Loucy (cell line): ENCODE measurements at regions not wholly inside any gene's neighbourhood (a gene's known extent, or its start where the extent isn't known, plus 50 kb on each side); places are given as distances from the start of the nearest gene placed in this dataset.
"Not testable (repeated sequence)": the region's sequence is repeated elsewhere in the genome, so short reads cannot be mapped to it uniquely, and the experiment has no call there.

Experiments used
- H2AFZ ChIP-seq: fragments of 200-600 bp; sonication (generic); 2 replicates; pipeline ENCODE4 v1.6.0; 2016; ENCODE audit warnings: antibody characterized with exemption, mild to moderate bottlenecking, low read length, moderate library complexity
- H3F3A ChIP-seq: fragments of 200-600 bp; 2 replicates; pipeline ENCODE4 v1.6.0; 2016; ENCODE audit warnings: antibody characterized with exemption, low read depth, mild to moderate bottlenecking
- H3K27me3 ChIP-seq: fragments of 200-600 bp; sonication (generic); 2 replicates; pipeline ENCODE4 v1.6.1; 2014; ENCODE audit warnings: low read length, mild to moderate bottlenecking; ENCODE audit not compliant: insufficient read depth, poor library complexity, severe bottlenecking
- H3K36me3 ChIP-seq: fragments of 200-600 bp; sonication (generic); 2 replicates; pipeline ENCODE4 v1.6.1; 2016; ENCODE audit warnings: low read length; ENCODE audit not compliant: insufficient read depth
- H3K4me1 ChIP-seq: fragments of 200-600 bp; sonication (generic); 2 replicates; pipeline ENCODE4 v1.5.1; 2014; ENCODE audit warnings: low read length, mild to moderate bottlenecking; ENCODE audit not compliant: insufficient read depth, poor library complexity, severe bottlenecking
- H3K4me2 ChIP-seq: fragments of 200-600 bp; sonication (generic); 2 replicates; pipeline ENCODE4 v1.6.0; 2014; ENCODE audit warnings: antibody characterized with exemption, low read length, low read depth, mild to moderate bottlenecking; ENCODE audit not compliant: poor library complexity, severe bottlenecking
- H3K4me3 ChIP-seq: fragments of 200-600 bp; sonication (generic); 2 replicates; pipeline ENCODE4 v1.5.1; 2014; ENCODE audit warnings: low read length, mild to moderate bottlenecking, mixed read lengths; ENCODE audit not compliant: poor library complexity, severe bottlenecking
- H3K79me2 ChIP-seq: fragments of 200-600 bp; sonication (generic); 2 replicates; pipeline ENCODE4 v1.6.1; 2014; ENCODE audit warnings: low read length; ENCODE audit not compliant: insufficient read depth
- H3K9ac ChIP-seq: fragments of 200-600 bp; sonication (generic); 2 replicates; pipeline ENCODE4 v1.6.0; 2014; ENCODE audit warnings: mild to moderate bottlenecking, low read depth, low read length, moderate library complexity; ENCODE audit not compliant: poor library complexity, severe bottlenecking
- H3K9me2 ChIP-seq: fragments of 200-600 bp; sonication (generic); replicated peaks from 2 replicates; pipeline ENCODE4 v1.6.1; 2016; ENCODE audit warnings: low read depth, low read length, mixed read lengths
- H3K9me3 ChIP-seq: fragments of 200-600 bp; sonication (generic); 2 replicates; pipeline ENCODE4 v1.6.1; 2014; ENCODE audit warnings: mild to moderate bottlenecking, antibody characterized with exemption, low read length, low read depth; ENCODE audit not compliant: insufficient read depth
- H4K20me1 ChIP-seq: fragments of 200-600 bp; sonication (generic); 2 replicates; pipeline ENCODE4 v1.6.0; 2014; ENCODE audit warnings: antibody characterized with exemption, low read length, mild to moderate bottlenecking; ENCODE audit not compliant: insufficient read depth, poor library complexity, severe bottlenecking
- EZH2phosphoT487 ChIP-seq: fragments of 200-600 bp; IDR thresholded peaks from 2 replicates; pipeline ENCODE4 v1.6.1; 2018; ENCODE audit warnings: antibody characterized with exemption, mild to moderate bottlenecking, moderate library complexity, borderline replicate concordance
- TF ChIP-seq, protein P1 (sequence below): fragments of 200-600 bp; sonication (generic); conservative IDR thresholded peaks from 2 replicates; pipeline ENCODE4 v1.5.1; 2014; ENCODE audit warnings: mild to moderate bottlenecking, antibody characterized with exemption, low read length

DNA sequence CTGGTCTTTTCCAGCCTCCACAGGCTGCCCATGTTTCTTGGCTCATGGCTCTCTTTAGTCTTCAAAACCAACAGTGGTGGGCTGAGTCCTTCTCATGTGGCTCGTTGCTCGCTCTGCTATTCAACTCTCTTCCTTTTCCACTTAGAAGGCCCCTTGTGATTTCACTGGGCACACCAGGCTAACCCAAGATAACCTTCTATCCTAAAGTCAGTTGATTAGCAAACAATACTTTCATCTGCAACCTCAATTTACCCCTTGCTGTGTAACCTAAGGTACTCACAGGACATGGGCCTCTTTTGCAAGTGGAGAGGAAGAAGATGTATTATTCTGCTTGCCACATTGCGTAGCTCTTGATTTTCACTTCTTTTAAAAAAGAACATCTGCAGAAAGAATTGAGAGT, 79.6 kb downstream of the UTRN start:
- H3F3A ChIP-seq: no peaks in the 10 kb centered on the region
- H2AFZ ChIP-seq: no peak overlapping the region
- H3K9me3 ChIP-seq: peaks cover 7% of the 10 kb centered on the region; the same call in 1 of the 2 replicates
- peaks cover 95% of the 10 kb centered on the region for H3K79me2 ChIP-seq
- H3K4me3 ChIP-seq: no peak overlapping the region
- H3K36me3 ChIP-seq: peaks cover 8% of the 10 kb centered on the region
- H3K4me2 ChIP-seq: peak overlapping the region; percentile 17
- H3K9ac ChIP-seq: no peak overlapping the region
- no peaks in the 10 kb centered on the region for H3K27me3 ChIP-seq
- peaks cover 34% of the 10 kb centered on the region for H3K4me1 ChIP-seq
- TF ChIP-seq, protein P1, sequence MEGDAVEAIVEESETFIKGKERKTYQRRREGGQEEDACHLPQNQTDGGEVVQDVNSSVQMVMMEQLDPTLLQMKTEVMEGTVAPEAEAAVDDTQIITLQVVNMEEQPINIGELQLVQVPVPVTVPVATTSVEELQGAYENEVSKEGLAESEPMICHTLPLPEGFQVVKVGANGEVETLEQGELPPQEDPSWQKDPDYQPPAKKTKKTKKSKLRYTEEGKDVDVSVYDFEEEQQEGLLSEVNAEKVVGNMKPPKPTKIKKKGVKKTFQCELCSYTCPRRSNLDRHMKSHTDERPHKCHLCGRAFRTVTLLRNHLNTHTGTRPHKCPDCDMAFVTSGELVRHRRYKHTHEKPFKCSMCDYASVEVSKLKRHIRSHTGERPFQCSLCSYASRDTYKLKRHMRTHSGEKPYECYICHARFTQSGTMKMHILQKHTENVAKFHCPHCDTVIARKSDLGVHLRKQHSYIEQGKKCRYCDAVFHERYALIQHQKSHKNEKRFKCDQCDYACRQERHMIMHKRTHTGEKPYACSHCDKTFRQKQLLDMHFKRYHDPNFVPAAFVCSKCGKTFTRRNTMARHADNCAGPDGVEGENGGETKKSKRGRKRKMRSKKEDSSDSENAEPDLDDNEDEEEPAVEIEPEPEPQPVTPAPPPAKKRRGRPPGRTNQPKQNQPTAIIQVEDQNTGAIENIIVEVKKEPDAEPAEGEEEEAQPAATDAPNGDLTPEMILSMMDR: no peak
- TF ChIP-seq EZH2phosphoT487: no peak
- H4K20me1 ChIP-seq: peaks cover 23% of the 10 kb centered on the region
- H3K9me2 ChIP-seq: no peaks in the 10 kb centered on the region

DNA sequence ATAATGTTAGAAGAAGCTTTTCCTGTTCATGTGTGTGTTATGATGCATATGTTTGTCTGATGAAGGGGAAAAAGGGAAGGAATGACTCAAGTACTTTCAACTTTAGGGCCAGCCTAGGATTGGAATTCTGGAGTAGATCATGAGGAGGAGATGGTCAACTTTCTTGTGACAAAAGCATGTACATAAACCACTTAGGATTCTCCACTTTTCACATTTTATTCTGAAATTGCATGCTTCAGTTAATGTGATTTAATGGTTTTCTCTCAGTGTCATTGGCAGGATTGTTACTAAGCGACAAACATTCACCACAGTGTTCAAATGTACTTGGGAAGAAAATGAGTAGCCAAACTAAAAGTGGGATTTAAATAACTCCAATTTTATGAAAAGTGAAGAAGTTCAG, 80.1 kb downstream of the UTRN start:
- no peaks in the 10 kb centered on the region for H3K27me3 ChIP-seq
- H3K9me3 ChIP-seq: peaks cover 10% of the 10 kb centered on the region; the same call in 1 of the 2 replicates
- peaks cover 13% of the 10 kb centered on the region for H3K36me3 ChIP-seq
- no peak overlapping the region for H3K9ac ChIP-seq
- H3K79me2 ChIP-seq: peaks cover 95% of the 10 kb centered on the region
- no peak overlapping the region for H3K4me2 ChIP-seq
- no peak overlapping the region for H2AFZ ChIP-seq
- peaks cover 33% of the 10 kb centered on the region for H3K4me1 ChIP-seq
- H3F3A ChIP-seq: no peaks in the 10 kb centered on the region
- no peaks in the 10 kb centered on the region for H3K9me2 ChIP-seq
- H3K4me3 ChIP-seq: no peak overlapping the region
- TF ChIP-seq EZH2phosphoT487: no peak
- TF ChIP-seq, protein P1: no peak
- peaks cover 22% of the 10 kb centered on the region for H4K20me1 ChIP-seq

DNA sequence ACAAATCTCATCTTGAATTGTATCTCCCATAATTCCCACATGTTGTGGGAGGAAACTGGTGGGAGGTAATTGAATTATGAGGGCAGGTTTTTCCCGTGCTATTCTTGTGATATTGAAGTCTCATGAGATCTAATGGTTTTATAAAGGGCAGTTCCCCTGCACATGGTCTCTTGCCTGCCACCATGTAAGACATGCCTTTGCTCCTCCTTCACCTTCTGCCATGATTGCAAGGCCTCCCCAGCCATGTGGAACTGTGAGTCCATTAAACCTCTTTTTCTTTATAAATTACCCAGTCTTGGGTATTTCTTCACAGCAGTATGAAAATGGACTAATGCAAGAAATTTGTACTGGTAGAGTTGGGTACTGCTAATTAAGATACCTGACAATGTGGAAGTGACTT, 84.6 kb downstream of the UTRN start:
- H3K9ac ChIP-seq, H3K27me3 ChIP-seq, H4K20me1 ChIP-seq, H3K4me1 ChIP-seq, H3K4me2 ChIP-seq, H3K9me2 ChIP-seq, H2AFZ ChIP-seq, H3K4me3 ChIP-seq, H3F3A ChIP-seq: not testable (repeated sequence)
- peaks cover 10% of the 10 kb centered on the region; the same call in 1 of the 2 replicates for H3K9me3 ChIP-seq
- peaks cover 79% of the 10 kb centered on the region for H3K79me2 ChIP-seq
- peaks cover 16% of the 10 kb centered on the region for H3K36me3 ChIP-seq

DNA sequence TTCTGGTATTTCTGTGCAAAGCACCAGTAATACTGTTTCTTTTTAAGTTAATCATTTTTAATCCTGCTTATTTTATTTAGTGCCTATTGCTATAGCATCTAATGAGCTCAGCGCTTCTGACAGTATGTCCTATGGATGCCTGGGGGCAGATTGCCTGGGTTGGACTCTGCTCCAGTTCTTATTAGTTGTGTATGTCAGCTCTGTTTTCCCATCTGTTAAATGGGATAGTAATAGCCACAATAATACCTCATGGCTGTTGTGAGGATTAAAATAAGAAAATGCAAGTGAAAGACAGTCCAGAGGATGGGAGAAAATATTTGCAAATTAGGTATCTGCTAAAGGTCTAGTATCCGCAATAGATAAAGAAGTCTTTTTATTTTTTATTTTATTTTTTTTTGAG, 87.0 kb downstream of the UTRN start:
- H3K9me2 ChIP-seq: no peaks in the 10 kb centered on the region
- H2AFZ ChIP-seq: no peak overlapping the region
- H3K4me1 ChIP-seq: peaks cover 10% of the 10 kb centered on the region
- peaks cover 20% of the 10 kb centered on the region for H3K36me3 ChIP-seq
- no peak overlapping the region for H3K4me2 ChIP-seq
- TF ChIP-seq, protein P1: no peak
- TF ChIP-seq EZH2phosphoT487: no peak
- H3K9ac ChIP-seq: no peak overlapping the region
- peaks cover 10% of the 10 kb centered on the region; the same call in 1 of the 2 replicates for H3K9me3 ChIP-seq
- peaks cover 77% of the 10 kb centered on the region for H3K79me2 ChIP-seq
- no peaks in the 10 kb centered on the region for H3K27me3 ChIP-seq
- no peak overlapping the region for H3K4me3 ChIP-seq
- peaks cover 3% of the 10 kb centered on the region for H4K20me1 ChIP-seq
- H3F3A ChIP-seq: 0 out of 2 replicates have a peak, but pooled peaks cover 2% of the 10 kb centered on the region
